DOHH2 (cell line): ENCODE measurements at regions not wholly inside any gene's neighbourhood (a gene's known extent, or its start where the extent isn't known, plus 50 kb on each side); places are given as distances from the start of the nearest gene placed in this dataset.
A peak's percentile ranks its signal among the peaks of the same experiment; 100 is the strongest.
"Not testable (repeated sequence)": the region's sequence is repeated elsewhere in the genome, so short reads cannot be mapped to it uniquely, and the experiment has no call there.

Experiments
- H3F3A ChIP-seq: fragments of 200-600 bp; sonication (generic), shearing (Covaris generic); 2 replicates; pipeline ENCODE4 v1.6.0; 2016; ENCODE audit warnings: antibody characterized with exemption, mild to moderate bottlenecking; ENCODE audit not compliant: control insufficient read depth, insufficient read depth
- H3K27ac ChIP-seq: fragments of 200-600 bp; sonication (generic); 2 replicates; pipeline ENCODE4 v1.5.1; 2014; ENCODE audit warnings: low read depth, mild to moderate bottlenecking, low read length, moderate library complexity
- H3K27me3 ChIP-seq: fragments of 200-600 bp; sonication (generic); 2 replicates; pipeline ENCODE4 v1.6.1; 2014; ENCODE audit warnings: mild to moderate bottlenecking, low read length, mixed read lengths; ENCODE audit not compliant: control insufficient read depth
- H3K36me3 ChIP-seq: fragments of 200-600 bp; sonication (generic); 2 replicates; pipeline ENCODE4 v1.6.1; 2014; ENCODE audit warnings: mild to moderate bottlenecking, low read length, moderate library complexity, mixed read lengths; ENCODE audit not compliant: control insufficient read depth
- H3K4me1 ChIP-seq: fragments of 200-600 bp; sonication (generic); 2 replicates; pipeline ENCODE4 v1.6.1; 2014; ENCODE audit warnings: mild to moderate bottlenecking, low read length, mixed read lengths; ENCODE audit not compliant: control insufficient read depth
- H3K4me2 ChIP-seq: fragments of 200-600 bp; sonication (generic); 2 replicates; pipeline ENCODE4 v1.6.0; 2014; ENCODE audit warnings: mild to moderate bottlenecking, low read length, moderate library complexity
- H3K4me3 ChIP-seq: fragments of 200-600 bp; sonication (generic); 2 replicates; pipeline ENCODE4 v1.5.1; 2014; ENCODE audit warnings: mild to moderate bottlenecking, low read length, mixed read lengths
- H3K79me2 ChIP-seq: fragments of 200-600 bp; sonication (generic); 2 replicates; pipeline ENCODE4 v1.6.1; 2014; ENCODE audit warnings: mild to moderate bottlenecking, low read length, mixed read lengths; ENCODE audit not compliant: control insufficient read depth
- H3K9me2 ChIP-seq: fragments of 200-600 bp; sonication (generic); replicated peaks from 2 replicates; pipeline ENCODE4 v1.6.1; 2014; ENCODE audit warnings: mild to moderate bottlenecking, low read length, mixed read lengths; ENCODE audit not compliant: control insufficient read depth
- H3K9me3 ChIP-seq: fragments of 200-600 bp; sonication (generic); 2 replicates; pipeline ENCODE4 v1.6.1; 2014; ENCODE audit warnings: antibody characterized with exemption, low read length, mixed read lengths; ENCODE audit not compliant: control insufficient read depth, insufficient read depth
- H4K20me1 ChIP-seq: fragments of 200-600 bp; sonication (generic); 2 replicates; pipeline ENCODE4 v1.6.0; 2014; ENCODE audit warnings: low read depth, mild to moderate bottlenecking, antibody characterized with exemption, low read length, moderate library complexity; ENCODE audit not compliant: control insufficient read depth, insufficient read depth
- CTCF ChIP-seq: fragments of 200-600 bp; sonication (generic); IDR thresholded peaks from one replicate; pipeline ENCODE4 v1.5.1; 2014; ENCODE audit warnings: antibody characterized with exemption, mild to moderate bottlenecking, low read depth, low read length; ENCODE audit not compliant: poor library complexity, severe bottlenecking
- EZH2phosphoT487 ChIP-seq: fragments of 200-600 bp; sonication (generic); IDR thresholded peaks from 2 replicates; pipeline ENCODE4 v1.6.1; 2017; ENCODE audit warnings: borderline replicate concordance, mild to moderate bottlenecking, antibody characterized with exemption, low read length, moderate library complexity, mixed read lengths

- no peaks in the 10 kb centered on the region for H3F3A ChIP-seq
- TF ChIP-seq CTCF (no peak), EZH2phosphoT487 (no peak)
- H3K79me2 ChIP-seq: no peaks in the 10 kb centered on the region
- no peaks in the 10 kb centered on the region for H3K27me3 ChIP-seq
- no peaks in the 10 kb centered on the region for H4K20me1 ChIP-seq
- no peaks in the 10 kb centered on the region for H3K9me2 ChIP-seq
- H3K36me3 ChIP-seq: no peaks in the 10 kb centered on the region
- H3K4me1 ChIP-seq: peaks cover 12% of the 10 kb centered on the region
- H3K27ac ChIP-seq: no peak overlapping the region
- peaks cover 4% of the 10 kb centered on the region; the same call in 1 of the 2 replicates for H3K9me3 ChIP-seq
- H3K4me2 ChIP-seq: peak overlapping the region; percentile 32; the same call in 1 of the 2 replicates
- no peak overlapping the region for H3K4me3 ChIP-seq
Measured at GRCh38 chr7:17098515-17098914, 199.9 kb upstream of the AHR start.

DNA sequence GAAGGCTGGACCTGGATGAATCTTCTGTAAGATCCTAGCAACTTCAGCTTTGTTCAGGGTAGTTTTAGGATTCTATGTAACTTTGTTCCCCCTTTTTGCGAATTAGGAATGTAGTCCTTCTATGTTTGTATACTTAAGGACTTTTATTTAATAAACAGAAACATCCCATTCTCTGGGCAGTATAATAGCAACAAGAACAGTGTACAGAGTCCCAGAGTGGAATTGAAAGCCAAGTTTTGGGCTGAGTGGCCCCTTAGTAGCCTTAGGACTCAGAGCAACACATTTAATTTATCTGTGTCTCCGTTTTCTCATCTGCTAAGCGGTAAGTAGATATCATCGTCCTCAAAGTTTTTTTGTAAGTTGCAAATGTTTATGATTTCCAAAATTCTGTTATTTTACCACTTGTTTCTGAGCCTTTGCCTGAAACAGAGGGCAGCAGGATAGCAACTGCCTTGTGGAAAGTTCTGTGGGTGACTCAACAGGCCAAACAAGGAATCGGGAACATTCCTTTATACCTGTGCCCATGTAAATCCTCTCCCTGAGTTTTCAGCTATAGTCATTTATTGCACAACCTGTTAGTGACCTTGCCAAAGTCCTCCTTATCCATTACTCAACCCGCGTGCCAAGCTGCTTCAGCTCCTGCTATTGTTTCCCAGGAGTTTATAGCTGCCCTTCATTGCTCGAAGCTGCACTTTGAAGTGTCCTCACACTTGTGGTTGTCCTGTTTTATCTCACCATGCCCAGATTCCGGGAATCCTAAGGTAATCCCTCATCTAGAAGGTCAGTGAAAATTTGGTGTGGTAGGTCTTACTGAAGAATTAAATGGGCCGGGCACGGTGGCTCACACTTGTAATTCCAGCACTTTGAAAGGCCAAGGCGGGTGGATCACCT is 199.1 kb upstream of the AHR start:
- no peaks in the 10 kb centered on the region for H3K27me3 ChIP-seq
- no peaks in the 10 kb centered on the region for H3K79me2 ChIP-seq
- no peak overlapping the region for H3K4me2 ChIP-seq
- no peak for TF ChIP-seq CTCF
- no peak for TF ChIP-seq EZH2phosphoT487
- H3K27ac ChIP-seq: no peak overlapping the region
- H3K9me2 ChIP-seq: no peaks in the 10 kb centered on the region
- H3K36me3 ChIP-seq: no peaks in the 10 kb centered on the region
- peaks cover 12% of the 10 kb centered on the region for H3K4me1 ChIP-seq
- no peaks in the 10 kb centered on the region for H3F3A ChIP-seq
- H3K4me3 ChIP-seq: no peak overlapping the region
- H4K20me1 ChIP-seq: no peaks in the 10 kb centered on the region
- peaks cover 4% of the 10 kb centered on the region; the same call in 1 of the 2 replicates for H3K9me3 ChIP-seq

DNA sequence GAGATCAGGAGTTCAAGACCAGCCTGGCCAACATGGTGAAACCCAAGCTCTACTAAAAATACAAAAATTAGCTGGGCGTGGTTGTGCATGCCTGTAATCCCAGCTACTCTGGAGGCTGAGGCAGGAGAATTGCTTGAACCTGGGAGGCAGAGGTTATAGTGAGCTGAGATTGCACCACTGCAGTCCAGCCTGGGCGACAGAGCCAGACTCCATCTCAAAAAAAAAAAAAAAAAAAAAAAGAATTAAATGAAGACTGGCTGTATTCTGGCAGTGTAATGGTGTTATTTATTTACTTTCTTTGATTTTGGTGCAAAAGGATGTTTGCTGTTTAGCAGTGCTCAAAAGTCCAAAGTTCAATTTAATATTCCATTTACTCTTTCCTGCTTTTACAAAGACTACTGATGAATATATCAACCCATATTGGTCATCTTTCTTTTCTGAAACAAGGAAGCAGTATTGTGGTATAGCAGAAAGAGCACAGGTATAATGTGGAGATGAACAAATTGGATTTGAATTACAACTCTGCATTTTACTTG is 198.4 kb upstream of the AHR start:
- H3K4me1 ChIP-seq: peaks cover 12% of the 10 kb centered on the region
- not testable (repeated sequence) for H3F3A ChIP-seq, H3K36me3 ChIP-seq, H4K20me1 ChIP-seq, H3K4me2 ChIP-seq, H3K9me3 ChIP-seq, H3K27me3 ChIP-seq, H3K27ac ChIP-seq, H3K9me2 ChIP-seq, H3K4me3 ChIP-seq, H3K79me2 ChIP-seq

GRCh38 chr7:17101207-17101696 is 197.2 kb upstream of the AHR start:
- TF ChIP-seq EZH2phosphoT487 (no peak), CTCF (no peak)
- Histone ChIP-seq H3K4me2 (no peak overlapping the region), H3K9me3 (peaks cover 4% of the 10 kb centered on the region; the same call in 1 of the 2 replicates), H3K27me3 (no peaks in the 10 kb centered on the region), H3K4me1 (peaks cover 12% of the 10 kb centered on the region), H3K4me3 (no peak overlapping the region), H4K20me1 (no peaks in the 10 kb centered on the region), H3K27ac (no peak overlapping the region), H3F3A (no peaks in the 10 kb centered on the region), H3K79me2 (no peaks in the 10 kb centered on the region), H3K36me3 (no peaks in the 10 kb centered on the region), H3K9me2 (no peaks in the 10 kb centered on the region)
